GM12878 (cell line): ENCODE measurements at regions not wholly inside any gene's neighbourhood (a gene's known extent, or its start where the extent isn't known, plus 50 kb on each side); places are given as distances from the start of the nearest gene placed in this dataset.

Experiments
- ATAC-seq: fragments of 200-7000 bp; cut with Tn5 transposase; 3 replicates; pipeline ENCODE4 v1.9.1; 2020; ENCODE audit warnings: mild to moderate bottlenecking, moderate library complexity
- BruUV-seq: library from RNA; stranded (reverse); fragments of 400-500 nt; replicated peaks from 2 replicates; lab custom pipeline; 2021; lab: Mats Ljungman, UMichigan
- CTCF ChIA-PET: fragments of 300-600 bp; sonication (Branson Sonifier 250); formaldehyde crosslinking; extraction: SDS; loops from one replicate; lab custom pipeline; 2021; ENCODE audit warnings: inconsistent platforms; lab: Yijun Ruan, JAX
- POLR2A ChIA-PET: fragments of 350-600 bp; formaldehyde crosslinking; extraction: SDS; loops from one replicate; lab custom pipeline; 2021; ENCODE audit warnings: inconsistent platforms; lab: Charles Lee
- RAD21 ChIA-PET: fragments of 300-600 bp; sonication (Branson Sonifier 250); formaldehyde crosslinking; loops from one replicate; lab custom pipeline; 2023; ENCODE audit warnings: antibody characterized with exemption; ENCODE audit not compliant: unreplicated experiment; lab: Charles Lee
- SMC1A ChIA-PET: fragments of 300-600 bp; sonication (Branson Sonifier 250); formaldehyde crosslinking; loops from one replicate; lab custom pipeline; 2023; ENCODE audit not compliant: unreplicated experiment, uncharacterized antibody; lab: Charles Lee
- DNase-seq: peaks from one replicate; pipeline ENCODE4 v3.0.0-alpha.2; 2011; ENCODE audit warnings: low read depth, low spot score
- FAIRE-seq: peaks from 3 replicates; lab custom pipeline; 2011; peaks lifted over from hg19 to GRCh38; lab: Jason Lieb, UNC
- H2AFZ ChIP-seq: 2 replicates; pipeline ENCODE4 v1.6.0; 2011; ENCODE audit warnings: low read depth, low read length, control low read depth; ENCODE audit not compliant: control insufficient read depth
- H3K27ac ChIP-seq: 2 replicates; pipeline ENCODE4 v1.5.1; 2011; ENCODE audit warnings: control low read depth; ENCODE audit not compliant: control insufficient read depth, insufficient read depth
- H3K27me3 ChIP-seq, 2 experiments: replicated peaks in 1 of 2; 2 replicates each; pipeline versions ENCODE4 v1.6.0 to v1.6.1; 2011; ENCODE audit warnings: low read length in 1 of 2; ENCODE audit not compliant: control insufficient read depth in 2 of 2, insufficient read depth in 2 of 2
- H3K36me3 ChIP-seq, 2 experiments: 2 replicates each; pipeline ENCODE4 v1.5.1; 2011; ENCODE audit warnings: low read length in 1 of 2; ENCODE audit not compliant: control insufficient read depth in 2 of 2, insufficient read depth in 2 of 2
- H3K4me1 ChIP-seq: 2 replicates; pipeline ENCODE4 v1.6.1; 2011; ENCODE audit warnings: mild to moderate bottlenecking, low read length, moderate library complexity, mixed read lengths; ENCODE audit not compliant: control insufficient read depth, insufficient read depth
- H3K4me2 ChIP-seq: 2 replicates; pipeline ENCODE4 v1.6.0; 2011; ENCODE audit warnings: control low read depth; ENCODE audit not compliant: control insufficient read depth, insufficient read depth
- H3K4me3 ChIP-seq: fragments of 200-600 bp; sonication (generic); 2 replicates; pipeline ENCODE4 v1.5.1; 2016
- H3K79me2 ChIP-seq: 2 replicates; pipeline ENCODE4 v1.6.0; 2011; ENCODE audit warnings: low read length; ENCODE audit not compliant: control insufficient read depth, insufficient read depth
- H3K9ac ChIP-seq: 2 replicates; pipeline ENCODE4 v1.8.0; 2011; ENCODE audit warnings: low read length, control low read depth, mixed read lengths; ENCODE audit not compliant: control insufficient read depth, insufficient read depth
- H3K9me3 ChIP-seq: replicated peaks from 3 replicates; pipeline ENCODE4 v1.5.1; 2011; ENCODE audit warnings: mild to moderate bottlenecking, low read length; ENCODE audit not compliant: control insufficient read depth, insufficient read depth
- H4K20me1 ChIP-seq: 2 replicates; pipeline ENCODE4 v1.6.0; 2011; ENCODE audit not compliant: control insufficient read depth, insufficient read depth
- BHLHE40 ChIP-seq, 2 experiments: fragments of 450-650 bp in 1 of 2; IDR thresholded peaks; 2 replicates each; pipeline ENCODE4 v1.6.1; 2011 to 2017; ENCODE audit warnings: low read depth in 2 of 2, borderline replicate concordance in 1 of 2, improper control_type of control experiment in 1 of 2, low read length in 1 of 2, mild to moderate bottlenecking in 1 of 2
- CEBPB ChIP-seq, 2 experiments: fragments of 150-350 bp in 1 of 2; IDR thresholded peaks; 2 replicates each; pipeline ENCODE4 v1.6.1; 2012 to 2014; ENCODE audit warnings: low read depth in 2 of 2, low read length in 2 of 2, borderline replicate concordance in 1 of 2, inconsistent platforms in 1 of 2
- CHD2 ChIP-seq: IDR thresholded peaks from 2 replicates; pipeline ENCODE4 v1.6.1; 2011; ENCODE audit warnings: low read depth, low read length, improper control_type of control experiment, borderline replicate concordance
- MEF2B ChIP-seq: fragments of 450-650 bp; IDR thresholded peaks from 2 replicates; pipeline ENCODE4 v1.6.1; 2018; ENCODE audit warnings: mild to moderate bottlenecking, moderate library complexity; ENCODE audit not compliant: partially characterized antibody, poor library complexity, severe bottlenecking
- SP1 ChIP-seq: IDR thresholded peaks from one replicate; pipeline ENCODE4 v1.6.1; 2011; ENCODE audit warnings: low read depth, low read length
- YY1 ChIP-seq: IDR thresholded peaks from 2 replicates; pipeline ENCODE4 v1.6.1; 2011; ENCODE audit warnings: low read depth, mild to moderate bottlenecking, low read length
- ZNF207 ChIP-seq: fragments of 450-650 bp; IDR thresholded peaks from 2 replicates; pipeline ENCODE4 v1.6.1; 2014; ENCODE audit warnings: antibody characterized with exemption, mild to moderate bottlenecking, borderline replicate concordance
- ZNF217 ChIP-seq: fragments of 450-650 bp; IDR thresholded peaks from 2 replicates; pipeline ENCODE4 v1.6.1; 2017; ENCODE audit warnings: antibody characterized with exemption, mild to moderate bottlenecking
- ZZZ3 ChIP-seq: IDR thresholded peaks from 2 replicates; pipeline ENCODE4 v1.6.1; 2011; ENCODE audit warnings: low read depth; ENCODE audit not compliant: control insufficient read depth, insufficient read length
- WGBS: methylation state at CpG from one replicate; pipeline ENCODE4 v1.1.6; 2016; ENCODE audit warnings: low lambda C conversion rate; ENCODE audit not compliant: insufficient replicate concordance, insufficient coverage; ENCODE audit errors: missing lambda C conversion rate; 5-methylcytosine and 5-hydroxymethylcytosine counted together
- in situ Hi-C: fragments of 300-500 bp; cut with MboI; formaldehyde crosslinking; loops from 9 replicates; pipeline ENCODE4 v1.14.3; 2018; ENCODE audit warnings: mixed read lengths
- intact Hi-C: fragments of 100-400 bp; cut with micrococcal nuclease; formaldehyde crosslinking; loops from one replicate; pipeline ENCODE4 v1.14.2; 2022; ENCODE audit not compliant: unreplicated experiment

DNA sequence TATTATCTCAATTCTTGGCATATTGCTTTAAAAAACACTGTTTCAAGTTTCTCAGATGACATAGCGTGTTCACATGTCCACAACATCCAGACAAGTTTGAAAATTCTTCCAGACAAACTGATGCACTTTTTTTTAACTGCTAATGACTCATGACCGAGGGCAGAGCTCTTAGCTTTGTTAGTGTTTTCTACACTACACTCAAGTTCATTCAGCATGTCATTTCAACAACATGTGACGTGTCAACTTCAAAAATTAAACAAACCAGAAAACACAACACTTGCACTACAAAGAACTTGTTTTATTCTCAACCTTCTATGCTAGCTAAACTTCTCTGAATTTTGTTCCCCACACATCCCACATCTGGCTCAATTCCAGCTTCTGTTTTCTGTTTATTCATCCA is 1186.3 kb upstream of the FLRT2 start:
- Histone ChIP-seq H3K4me3 (no peak overlapping the region), H3K9me3 (no peaks in the 10 kb centered on the region), H2AFZ (no peak overlapping the region), H3K4me2 (no peak overlapping the region), H4K20me1 (no peaks in the 10 kb centered on the region), H3K27me3 (no peaks in the 10 kb centered on the region), H3K79me2 (no peaks in the 10 kb centered on the region), H3K9ac (no peak overlapping the region), H3K4me1 (no peaks in the 10 kb centered on the region), H3K36me3 (no peaks in the 10 kb centered on the region), H3K27ac (no peak overlapping the region)
- POLR2A ChIA-PET: no interaction called here
- intact Hi-C loops (no loop called here), in situ Hi-C loops (no loop called here)
- SMC1A ChIA-PET: no interaction called here
- TF ChIP-seq MEF2B: no peak
- CTCF ChIA-PET: no interaction called here
- ATAC-seq (no peak), DNase-seq (no peak), FAIRE-seq (no peak)
- BruUV-seq: no TSS peak
- RAD21 ChIA-PET: no interaction called here
- 0% methylated on average over 3 of the region's 3 CpGs for WGBS

DNA sequence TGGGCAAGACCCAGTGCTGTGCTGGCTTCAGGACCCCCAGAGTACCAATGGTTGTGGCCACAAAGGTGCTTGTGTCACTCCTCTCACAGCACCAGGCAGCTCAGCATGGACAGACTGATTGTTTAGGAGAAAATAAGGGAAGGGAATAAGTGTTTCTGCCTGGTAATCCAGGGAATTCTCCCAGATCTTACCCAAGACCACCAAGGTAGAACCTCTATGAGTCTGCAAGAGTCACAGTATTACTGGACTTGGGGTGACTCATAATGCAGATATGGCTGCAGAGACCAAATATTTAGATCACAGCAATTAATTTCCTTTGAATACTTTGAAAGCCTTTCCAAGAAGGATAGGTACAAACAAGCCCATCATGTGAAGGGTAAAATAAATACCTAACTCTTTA is 1178.3 kb upstream of the FLRT2 start:
- Histone ChIP-seq H3K27me3 (no peaks in the 10 kb centered on the region), H3K4me2 (no peak overlapping the region), H3K36me3 (no peaks in the 10 kb centered on the region), H3K9me3 (no peaks in the 10 kb centered on the region), H3K79me2 (no peaks in the 10 kb centered on the region), H3K4me3 (no peak overlapping the region), H3K4me1 (no peaks in the 10 kb centered on the region), H3K27ac (no peak overlapping the region), H2AFZ (no peak overlapping the region), H4K20me1 (no peaks in the 10 kb centered on the region), H3K9ac (no peak overlapping the region)
- in situ Hi-C loops: no loop called here
- RAD21 ChIA-PET: no interaction called here
- FAIRE-seq: no peak
- no TSS peak for BruUV-seq
- TF ChIP-seq ZZZ3 (no peak), CHD2 (no peak), SP1 (no peak), CEBPB (IDR thresholded peaks at IDR 0.05; ENCODE audit: borderline replicate concordance in 1 of 2, low read depth in 2 of 2, low read length in 2 of 2) (no peak), BHLHE40 (IDR thresholded peaks at IDR 0.05; ENCODE audit: borderline replicate concordance in 1 of 2, low read depth in 2 of 2, low read length in 1 of 2) (no peak), ZNF217 (no peak), ZNF207 (no peak), YY1 (no peak)
- POLR2A ChIA-PET: no interaction called here
- CTCF ChIA-PET: no interaction called here
- no peak for DNase-seq
- SMC1A ChIA-PET: no interaction called here
- intact Hi-C loops: no loop called here
- ATAC-seq: no peak
